Mesendoderm (in vitro differentiated cells): ENCODE measurements at regions not wholly inside any gene's neighbourhood (a gene's known extent, or its start where the extent isn't known, plus 50 kb on each side); places are given as distances from the start of the nearest gene placed in this dataset.

Experiments
- DNase-seq: peaks from one replicate; pipeline ENCODE4 v3.0.0; 2013
- H2AK5ac ChIP-seq: 2 replicates; pipeline ENCODE4 v1.6.1; 2013; ENCODE audit warnings: low read length, inconsistent platforms
- H2BK120ac ChIP-seq: 2 replicates; pipeline ENCODE4 v1.6.1; 2013; ENCODE audit warnings: low read depth, mild to moderate bottlenecking, low read length, moderate library complexity, mixed read lengths
- H2BK15ac ChIP-seq: replicated peaks from 2 replicates; pipeline ENCODE4 v1.6.1; 2013; ENCODE audit warnings: low read depth, mild to moderate bottlenecking, moderate library complexity
- H2BK5ac ChIP-seq: 2 replicates; pipeline ENCODE4 v1.6.1; 2013; ENCODE audit warnings: low read length, inconsistent platforms
- H3K18ac ChIP-seq: 2 replicates; pipeline ENCODE4 v1.6.1; 2013; ENCODE audit warnings: mild to moderate bottlenecking, low read length, mixed read lengths
- H3K23ac ChIP-seq: one replicate; pipeline ENCODE4 v1.6.1; 2013; ENCODE audit warnings: low read length
- H3K27ac ChIP-seq: 2 replicates; pipeline ENCODE4 v1.5.1; 2013; ENCODE audit warnings: low read depth, mild to moderate bottlenecking, inconsistent platforms, low read length, moderate library complexity
- H3K27me3 ChIP-seq: 2 replicates; pipeline ENCODE4 v1.6.1; 2013; ENCODE audit warnings: low read length, control low read depth, mild to moderate bottlenecking, inconsistent platforms; ENCODE audit not compliant: insufficient read depth, poor library complexity
- H3K36me3 ChIP-seq: 2 replicates; pipeline ENCODE4 v1.6.1; 2013; ENCODE audit warnings: low read length, inconsistent platforms; ENCODE audit not compliant: control insufficient read depth, insufficient read depth
- H3K4ac ChIP-seq: one replicate; pipeline ENCODE4 v1.6.1; 2013; ENCODE audit warnings: low read depth, mild to moderate bottlenecking, low read length, moderate library complexity
- H3K4me1 ChIP-seq: 2 replicates; pipeline ENCODE4 v1.6.1; 2013; ENCODE audit warnings: low read depth, low read length, inconsistent platforms; ENCODE audit not compliant: control insufficient read depth
- H3K4me2 ChIP-seq: 2 replicates; pipeline ENCODE4 v1.6.1; 2013; ENCODE audit warnings: low read length
- H3K4me3 ChIP-seq: 2 replicates; pipeline ENCODE4 v1.5.1; 2013; ENCODE audit warnings: mild to moderate bottlenecking, low read length
- H3K56ac ChIP-seq: one replicate; pipeline ENCODE4 v1.6.1; 2013; ENCODE audit warnings: low read length
- H3K79me1 ChIP-seq: 2 replicates; pipeline ENCODE4 v1.6.1; 2013; ENCODE audit warnings: low read length, inconsistent platforms
- H3K79me2 ChIP-seq: 2 replicates; pipeline ENCODE4 v1.6.1; 2013; ENCODE audit warnings: mild to moderate bottlenecking, low read length; ENCODE audit not compliant: control insufficient read depth, insufficient read depth
- H3K9ac ChIP-seq: 2 replicates; pipeline ENCODE4 v1.6.1; 2013; ENCODE audit warnings: low read length, inconsistent platforms
- H4K5ac ChIP-seq: one replicate; pipeline ENCODE4 v1.6.1; 2013; ENCODE audit warnings: low read length
- H4K8ac ChIP-seq: one replicate; pipeline ENCODE4 v1.6.1; 2013; ENCODE audit warnings: low read depth, mild to moderate bottlenecking, control low read depth, low read length, moderate library complexity
- WGBS: extraction: QIAGEN DNeasy Blood & Tissue Kit; methylation state at CpG from one replicate; pipeline ENCODE4 v1.1.7; 2013; ENCODE audit warnings: low lambda C conversion rate, missing lambda C conversion rate; ENCODE audit not compliant: insufficient coverage; ENCODE audit errors: extremely low coverage; 5-methylcytosine and 5-hydroxymethylcytosine counted together

- Histone ChIP-seq H2AK5ac (no peak overlapping the region), H3K4me2 (no peak overlapping the region), H3K79me1 (no peaks in the 10 kb centered on the region), H2BK5ac (no peak overlapping the region), H3K79me2 (no peaks in the 10 kb centered on the region), H3K4me1 (no peaks in the 10 kb centered on the region), H3K36me3 (no peaks in the 10 kb centered on the region), H4K5ac (no peak overlapping the region), H3K23ac (no peak overlapping the region), H4K8ac (no peak overlapping the region), H2BK120ac (no peak overlapping the region), H3K18ac (no peak overlapping the region), H3K27me3 (no peaks in the 10 kb centered on the region), H3K27ac (no peak overlapping the region), H3K9ac (no peak overlapping the region), H3K4me3 (no peak overlapping the region), H3K4ac (no peak overlapping the region), H2BK15ac (no peak overlapping the region), H3K56ac (no peak overlapping the region)
- WGBS: no CpG with 5 or more reads among the region's 2 CpGs
- DNase-seq: no peak
Measured at GRCh38 chr1:101683136-101683535, 313.6 kb downstream of the OLFM3 start.

- DNase-seq: no peak
- no peak overlapping the region for H4K8ac ChIP-seq
- no peak overlapping the region for H3K18ac ChIP-seq
- no peak overlapping the region for H3K56ac ChIP-seq
- no peak overlapping the region for H2AK5ac ChIP-seq
- H2BK5ac ChIP-seq: no peak overlapping the region
- H3K27ac ChIP-seq: no peak overlapping the region
- no peak overlapping the region for H3K4me3 ChIP-seq
- H3K4me2 ChIP-seq: no peak overlapping the region
- H3K27me3 ChIP-seq: no peaks in the 10 kb centered on the region
- no peaks in the 10 kb centered on the region for H3K79me2 ChIP-seq
- no peak overlapping the region for H3K9ac ChIP-seq
- H2BK15ac ChIP-seq: no peak overlapping the region
- no peak overlapping the region for H2BK120ac ChIP-seq
- no peak overlapping the region for H3K4ac ChIP-seq
- no peaks in the 10 kb centered on the region for H3K36me3 ChIP-seq
- no CpG with 5 or more reads among the region's 3 CpGs for WGBS
- no peak overlapping the region for H3K23ac ChIP-seq
- no peaks in the 10 kb centered on the region for H3K4me1 ChIP-seq
- H3K79me1 ChIP-seq: no peaks in the 10 kb centered on the region
- H4K5ac ChIP-seq: no peak overlapping the region
Measured at GRCh38 chr1:101683561-101683960, 313.2 kb downstream of the OLFM3 start.

- Histone ChIP-seq H3K4me2 (no peak overlapping the region), H3K4me1 (no peaks in the 10 kb centered on the region), H3K23ac (no peak overlapping the region), H3K27ac (no peak overlapping the region), H3K36me3 (no peaks in the 10 kb centered on the region), H3K4ac (no peak overlapping the region), H3K18ac (no peak overlapping the region), H4K8ac (no peak overlapping the region), H4K5ac (no peak overlapping the region), H3K4me3 (no peak overlapping the region), H3K9ac (no peak overlapping the region), H2BK15ac (no peak overlapping the region), H3K56ac (no peak overlapping the region), H3K79me1 (no peaks in the 10 kb centered on the region), H2BK120ac (no peak overlapping the region), H2BK5ac (no peak overlapping the region), H3K27me3 (no peaks in the 10 kb centered on the region), H2AK5ac (no peak overlapping the region), H3K79me2 (no peaks in the 10 kb centered on the region)
- DNase-seq: no peak
- WGBS: no CpG with 5 or more reads among the region's 1 CpG
Measured at GRCh38 chr1:101697072-101697471, 299.7 kb downstream of the OLFM3 start.

DNA sequence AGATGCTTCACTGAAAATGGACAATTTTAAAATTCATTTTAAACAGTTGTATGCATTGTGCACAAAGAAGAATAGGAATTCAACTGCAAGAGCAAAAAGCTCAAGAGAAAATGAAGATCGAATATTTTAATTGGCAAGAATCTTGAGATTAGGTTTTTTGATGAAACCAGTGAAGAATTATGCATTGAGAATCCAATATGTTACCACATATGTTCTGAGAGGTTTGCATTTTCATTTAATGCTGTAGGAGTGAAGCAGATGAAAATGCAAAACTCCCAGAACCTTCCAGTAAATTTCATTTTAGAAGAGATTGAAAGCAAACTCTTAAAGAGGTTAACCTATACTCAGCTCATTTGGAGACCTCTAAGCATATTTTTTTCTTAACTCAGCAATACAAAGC lies 298.0 kb downstream of the OLFM3 start:
- H2BK5ac ChIP-seq: no peak overlapping the region
- H4K8ac ChIP-seq: no peak overlapping the region
- no peak overlapping the region for H3K4me3 ChIP-seq
- no peak overlapping the region for H2AK5ac ChIP-seq
- WGBS: no CpG with 5 or more reads among the region's 1 CpG
- no peaks in the 10 kb centered on the region for H3K4me1 ChIP-seq
- no peak overlapping the region for H3K18ac ChIP-seq
- no peak overlapping the region for H4K5ac ChIP-seq
- no peak overlapping the region for H3K23ac ChIP-seq
- no peak overlapping the region for H3K9ac ChIP-seq
- H2BK120ac ChIP-seq: no peak overlapping the region
- no peak for DNase-seq
- H3K79me2 ChIP-seq: no peaks in the 10 kb centered on the region
- H3K4ac ChIP-seq: no peak overlapping the region
- no peaks in the 10 kb centered on the region for H3K36me3 ChIP-seq
- H3K56ac ChIP-seq: no peak overlapping the region
- H3K4me2 ChIP-seq: no peak overlapping the region
- H3K27me3 ChIP-seq: no peaks in the 10 kb centered on the region
- H3K79me1 ChIP-seq: no peaks in the 10 kb centered on the region
- H2BK15ac ChIP-seq: no peak overlapping the region
- no peak overlapping the region for H3K27ac ChIP-seq

DNA sequence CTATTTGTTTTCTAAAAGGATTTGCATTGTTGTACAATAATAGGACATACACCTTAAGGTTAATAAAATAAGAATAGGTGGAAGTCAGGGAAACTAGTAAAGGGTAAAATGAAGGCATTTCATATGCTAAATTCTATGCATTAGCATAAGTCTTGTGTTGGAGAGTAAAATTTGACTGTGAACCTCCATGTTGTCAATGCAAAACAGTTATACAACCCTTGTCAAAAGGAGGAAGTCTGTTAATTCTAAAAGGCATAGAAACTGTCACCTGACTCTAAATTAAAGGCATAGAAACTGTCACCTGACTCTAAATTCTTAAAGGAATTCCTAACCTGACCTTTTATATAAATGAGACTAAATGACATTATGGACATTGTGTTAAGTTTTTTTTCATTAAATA lies 291.8 kb downstream of the OLFM3 start:
- no peaks in the 10 kb centered on the region for H3K27me3 ChIP-seq

DNA sequence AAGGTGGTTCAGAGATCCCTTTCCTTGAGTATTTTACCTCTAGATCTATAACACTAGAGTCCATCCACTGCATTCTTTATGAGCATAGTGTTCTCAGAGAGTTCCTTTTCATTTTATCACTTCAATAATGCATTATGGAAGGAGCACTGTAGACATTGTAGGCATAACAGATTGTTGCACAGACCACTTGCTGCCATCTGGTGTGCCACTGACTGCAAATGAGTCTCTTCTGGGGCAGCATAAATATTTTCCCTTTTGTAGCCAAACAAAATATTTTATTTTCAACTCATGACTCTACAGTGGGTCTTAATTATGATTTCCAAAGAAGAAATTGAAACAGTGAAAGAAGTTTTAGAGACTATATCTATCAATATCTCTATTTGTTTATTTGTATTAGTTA lies 290.4 kb downstream of the OLFM3 start:
- Histone ChIP-seq H3K4me3 (no peak overlapping the region), H3K4me1 (no peaks in the 10 kb centered on the region), H3K4me2 (no peak overlapping the region), H2BK5ac (no peak overlapping the region), H3K27ac (no peak overlapping the region), H3K9ac (no peak overlapping the region), H4K5ac (no peak overlapping the region), H3K18ac (no peak overlapping the region), H3K27me3 (no peaks in the 10 kb centered on the region), H3K4ac (no peak overlapping the region), H3K36me3 (no peaks in the 10 kb centered on the region), H4K8ac (no peak overlapping the region), H3K23ac (no peak overlapping the region), H2BK15ac (no peak overlapping the region), H3K56ac (no peak overlapping the region), H2AK5ac (no peak overlapping the region), H3K79me2 (no peaks in the 10 kb centered on the region), H3K79me1 (no peaks in the 10 kb centered on the region), H2BK120ac (no peak overlapping the region)
- DNase-seq: no peak

More for the DNA sequence above, 291.8 kb downstream of the OLFM3 start:
- Histone ChIP-seq H3K4me2 (no peak overlapping the region), H2BK5ac (no peak overlapping the region), H3K4ac (no peak overlapping the region), H4K8ac (no peak overlapping the region), H3K56ac (no peak overlapping the region), H3K27ac (no peak overlapping the region), H3K79me2 (no peaks in the 10 kb centered on the region), H3K79me1 (no peaks in the 10 kb centered on the region), H3K9ac (no peak overlapping the region), H2AK5ac (no peak overlapping the region), H3K4me1 (no peaks in the 10 kb centered on the region), H2BK15ac (no peak overlapping the region), H3K23ac (no peak overlapping the region), H3K18ac (no peak overlapping the region), H4K5ac (no peak overlapping the region), H3K36me3 (no peaks in the 10 kb centered on the region), H3K4me3 (no peak overlapping the region), H2BK120ac (no peak overlapping the region)
- DNase-seq: no peak
